ENCODE measurements at regions not wholly inside any gene's neighbourhood (a gene's known extent, or its start where the extent isn't known, plus 50 kb on each side); places are given as distances from the start of the nearest gene placed in this dataset.
"Not testable (repeated sequence)": the region's sequence is repeated elsewhere in the genome, so short reads cannot be mapped to it uniquely, and the experiment has no call there.

DNA sequence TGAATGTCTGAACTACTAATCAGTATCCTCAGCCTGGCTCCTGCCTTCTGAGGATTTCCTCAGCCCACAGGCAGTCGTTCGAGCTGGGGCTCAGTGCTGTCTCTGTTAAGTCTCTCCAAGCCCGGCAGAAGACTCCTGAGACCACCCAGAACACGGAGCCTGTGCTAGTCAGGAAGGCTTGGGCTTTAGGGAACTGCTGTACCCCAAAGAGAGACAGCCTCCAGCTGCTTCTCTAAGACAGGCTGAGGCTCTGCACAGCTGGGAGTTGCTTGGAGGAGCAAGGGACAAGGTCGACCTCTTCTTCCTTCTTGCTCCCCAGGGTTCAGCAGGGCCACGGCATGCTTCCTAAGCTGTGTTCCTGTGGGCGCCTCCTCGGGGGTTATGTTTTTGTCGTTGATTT lies 283.4 kb upstream of the MYT1L start:
- DNase-seq, result no peak

DNA sequence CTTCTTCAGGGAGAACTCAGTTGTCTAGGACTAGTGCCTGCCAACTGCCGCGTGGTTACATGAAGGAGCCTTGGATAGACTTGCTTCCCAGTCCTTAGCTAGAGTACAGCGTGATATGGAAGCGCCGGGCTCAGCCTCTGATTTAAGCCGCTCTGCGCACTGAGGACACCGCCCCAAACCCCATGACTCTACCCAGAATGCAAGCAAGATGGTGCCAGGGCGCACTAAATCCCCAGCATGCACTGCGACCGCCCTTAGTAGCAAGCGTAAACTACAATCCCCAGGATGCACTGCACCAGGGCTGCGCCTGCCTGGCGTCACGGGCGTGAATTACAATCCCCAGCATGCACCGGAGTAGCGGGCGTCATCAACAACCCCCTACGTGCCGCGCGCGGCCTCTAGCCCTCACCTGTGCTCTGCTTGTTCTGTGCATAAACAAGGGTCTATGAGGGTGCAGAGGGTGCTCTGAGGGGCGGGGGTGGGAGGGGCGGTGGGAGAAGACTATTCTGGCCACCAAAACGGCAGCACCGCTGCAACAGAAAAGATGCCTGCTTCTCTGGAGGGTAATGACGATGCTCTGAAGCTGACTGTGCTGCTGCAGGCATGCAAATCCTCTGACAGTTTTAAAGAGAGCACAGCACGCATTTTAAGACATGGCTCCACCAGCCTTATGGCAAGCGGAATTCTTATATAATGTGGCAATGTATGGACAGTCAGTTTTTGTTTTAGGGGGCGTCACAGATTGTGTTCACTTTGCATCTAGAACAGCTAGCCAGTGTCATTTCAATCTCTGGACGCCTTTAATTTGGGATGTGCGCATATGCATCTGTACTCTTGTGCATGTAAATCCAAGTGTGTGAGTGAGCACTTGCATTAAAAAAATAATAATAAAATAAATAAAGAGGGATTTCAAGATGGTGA lies 282.5 kb upstream of the MYT1L start:
- peak; percentile 86 for DNase-seq

GRCh38 chr2:2610751-2611150 lies 279.7 kb upstream of the MYT1L start:
- DNase-seq, result no peak

DNA sequence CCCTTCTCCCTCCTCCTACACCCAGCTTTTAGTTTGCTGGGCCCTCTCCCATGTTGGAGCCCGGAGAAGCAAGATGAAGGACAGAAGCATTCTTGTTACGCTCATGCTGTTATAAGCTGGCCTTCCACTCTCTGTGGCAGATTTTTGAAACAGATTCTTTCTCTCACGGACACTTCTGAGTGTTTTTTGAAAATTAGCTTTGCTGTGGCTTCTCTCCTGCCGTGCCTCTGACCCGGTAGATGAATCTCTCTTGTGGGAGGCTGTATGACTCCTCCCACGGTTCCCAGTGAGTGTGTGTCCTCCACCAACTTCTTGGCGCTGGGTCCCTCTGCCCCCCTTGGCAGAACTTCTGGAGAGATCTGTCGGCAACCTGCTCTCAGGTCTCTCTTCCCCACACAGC lies 269.3 kb upstream of the MYT1L start:
- DNase-seq, result no peak

DNA sequence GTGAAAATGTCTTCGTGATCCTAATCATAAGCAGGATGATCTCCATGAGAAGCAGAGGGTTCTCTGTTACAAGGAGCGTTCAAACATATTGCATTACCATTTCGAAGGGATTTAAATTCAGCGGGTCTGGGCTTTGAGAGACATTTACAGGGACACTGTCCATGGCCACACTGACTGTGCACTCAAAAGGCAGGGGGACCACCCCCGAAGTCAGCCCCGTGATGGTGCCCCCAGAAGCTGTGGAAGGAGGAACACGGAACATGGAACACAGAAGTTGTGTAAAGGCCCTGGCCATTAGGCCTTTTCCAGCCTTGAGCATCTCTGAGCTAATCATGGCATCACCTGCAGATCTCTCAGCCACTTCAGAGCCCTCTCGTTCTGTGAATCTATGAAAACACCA lies 268.4 kb upstream of the MYT1L start:
- no peak for DNase-seq

GRCh38 chr2:2597712-2598111 lies 266.6 kb upstream of the MYT1L start:
- no peak for DNase-seq

- DNase-seq, result no peak
These were observed 260.5 kb upstream of the MYT1L start for GRCh38 chr2:2591542-2591940.

DNA sequence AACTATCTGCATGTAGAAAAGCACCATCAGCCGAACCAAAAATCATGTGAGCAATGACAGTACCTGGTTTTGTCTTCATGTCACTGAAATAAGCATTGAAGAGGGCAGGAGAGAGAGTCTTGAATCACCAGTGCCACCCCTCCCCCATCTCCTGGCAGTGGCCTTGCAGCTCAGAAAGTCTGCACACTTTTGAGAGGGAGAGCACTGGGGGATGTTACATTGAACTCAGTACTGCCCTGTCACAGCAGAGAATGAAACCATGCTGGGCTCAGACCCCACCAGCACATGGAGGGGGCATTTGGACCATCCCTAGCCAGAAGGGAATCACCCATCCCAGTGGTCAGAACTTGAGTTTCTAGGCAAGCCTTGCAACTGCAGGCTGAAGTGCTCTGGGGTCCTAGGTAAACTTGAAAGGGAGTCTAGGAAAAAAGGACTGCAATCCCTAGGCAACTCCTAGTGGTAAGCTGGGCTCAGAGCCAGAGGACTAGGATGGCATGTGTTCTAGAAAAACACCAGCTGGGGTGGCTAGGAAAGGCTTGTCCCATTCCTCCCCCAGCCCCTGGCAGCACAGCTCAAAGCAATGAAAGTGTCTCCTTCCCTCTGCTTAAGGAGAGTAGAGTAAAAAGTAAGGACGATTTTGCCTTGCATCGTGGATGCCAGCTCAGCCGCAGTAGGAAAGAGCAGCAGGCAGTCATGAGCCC lies 259.9 kb upstream of the MYT1L start:
- DNase-seq, result no peak

DNA sequence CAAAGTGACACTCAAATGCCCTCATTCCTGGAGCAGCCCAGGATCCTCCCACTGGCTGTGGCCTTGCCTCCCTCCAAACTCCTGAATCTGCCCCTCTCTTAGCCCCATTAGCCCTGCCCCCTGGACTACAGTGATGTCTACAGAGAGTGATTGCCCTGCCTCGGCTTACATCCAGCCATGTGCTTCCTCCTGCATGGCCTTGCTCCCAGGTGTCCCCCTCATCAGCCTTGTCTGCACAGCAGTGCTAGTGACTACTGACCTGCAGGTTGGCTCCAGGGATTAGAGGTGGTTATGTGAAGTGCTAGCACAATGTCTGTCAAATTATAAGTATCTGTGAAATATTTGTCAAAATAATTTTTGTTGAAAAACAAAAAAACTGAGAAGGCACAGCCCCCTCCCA lies 259.1 kb upstream of the MYT1L start:
- no peak for DNase-seq

GRCh38 chr2:2588777-2589176 lies 257.7 kb upstream of the MYT1L start:
- DNase-seq, result no peak

DNA sequence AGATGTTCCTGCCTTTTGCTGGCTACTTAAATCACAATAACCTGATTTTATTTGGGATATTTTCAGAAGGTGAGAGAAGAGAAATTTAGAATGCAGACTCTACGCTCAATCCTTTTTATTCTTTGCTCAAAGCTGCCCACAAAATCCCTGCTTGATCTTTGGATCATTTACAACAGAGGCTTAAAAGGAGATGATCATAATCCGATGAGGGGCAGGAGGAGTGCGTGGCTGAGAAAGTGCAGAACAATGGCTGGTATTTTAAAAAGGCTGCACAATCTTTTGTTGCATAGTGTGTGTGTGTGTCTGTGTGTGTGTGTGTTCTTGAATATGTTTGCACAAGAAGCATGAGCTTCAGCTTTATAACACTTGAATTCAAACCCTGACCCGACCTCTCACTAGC lies 256.3 kb upstream of the MYT1L start:
- no peak for DNase-seq

GRCh38 chr2:2586931-2587330 lies 255.9 kb upstream of the MYT1L start:
- DNase-seq, result no peak

DNA sequence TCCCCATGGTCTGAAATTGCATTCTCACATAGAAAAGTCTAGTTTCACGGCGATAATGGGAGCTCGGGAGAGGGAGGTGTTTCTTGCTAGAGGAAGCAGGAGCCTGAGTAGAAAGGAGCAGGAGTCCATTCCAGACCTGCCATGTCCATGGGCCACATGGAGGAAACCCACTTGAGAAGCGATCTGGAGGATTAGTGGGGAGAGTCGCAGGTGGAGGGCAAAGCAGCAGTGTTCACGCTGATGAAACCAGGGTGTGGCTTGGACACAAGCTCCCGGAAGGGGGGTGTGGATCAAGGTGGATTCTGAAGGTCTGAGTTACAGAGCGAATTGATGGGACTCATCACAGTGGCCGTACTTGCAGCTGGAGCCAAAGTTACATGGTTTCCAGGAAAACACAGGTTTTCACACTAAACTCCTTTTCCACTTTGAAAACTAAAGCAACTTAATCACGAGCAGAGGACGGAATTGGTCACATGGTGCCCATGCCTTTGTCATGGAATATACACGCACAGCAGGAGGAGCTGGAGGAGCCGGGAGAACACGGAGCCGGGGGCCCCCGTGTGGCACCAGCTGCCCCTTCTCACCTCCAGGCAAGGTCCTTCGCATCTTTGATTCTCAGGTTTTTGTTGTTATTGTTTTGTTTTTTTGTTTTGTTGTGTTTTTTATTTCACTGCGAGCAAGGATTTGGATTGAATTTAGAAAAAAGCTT lies 255.1 kb upstream of the MYT1L start:
- no peak for DNase-seq

GRCh38 chr2:2582998-2583545 lies 252.0 kb upstream of the MYT1L start:
- DNase-seq, result no peak

- no peak for DNase-seq
These were observed 250.5 kb upstream of the MYT1L start for GRCh38 chr2:2581331-2582159.

- DNase-seq, result not testable (repeated sequence)
These were observed 249.8 kb upstream of the MYT1L start for GRCh38 chr2:2580841-2581240.

DNA sequence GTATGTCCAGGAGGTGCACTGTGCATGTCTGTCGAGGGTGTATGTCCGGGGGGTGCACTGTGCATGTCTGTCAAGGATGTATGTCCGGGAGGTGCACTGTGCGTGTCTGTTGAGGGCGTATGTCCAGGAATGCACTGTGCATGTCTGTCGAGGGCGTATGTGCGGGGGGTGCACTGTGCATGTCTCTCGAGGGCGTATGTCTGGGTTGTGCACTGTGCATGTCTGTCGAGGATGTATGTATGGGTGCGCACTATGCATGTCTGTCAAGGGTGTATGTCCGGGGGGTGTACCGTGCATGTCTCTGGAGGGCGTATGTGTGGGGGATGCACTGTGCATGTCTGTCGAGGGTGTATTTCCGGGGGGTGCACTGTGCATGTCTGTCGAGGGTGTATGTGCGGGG lies 249.3 kb upstream of the MYT1L start:
- DNase-seq, result no peak

GRCh38 chr2:2579814-2580213 lies 248.7 kb upstream of the MYT1L start:
- no peak for DNase-seq

DNA sequence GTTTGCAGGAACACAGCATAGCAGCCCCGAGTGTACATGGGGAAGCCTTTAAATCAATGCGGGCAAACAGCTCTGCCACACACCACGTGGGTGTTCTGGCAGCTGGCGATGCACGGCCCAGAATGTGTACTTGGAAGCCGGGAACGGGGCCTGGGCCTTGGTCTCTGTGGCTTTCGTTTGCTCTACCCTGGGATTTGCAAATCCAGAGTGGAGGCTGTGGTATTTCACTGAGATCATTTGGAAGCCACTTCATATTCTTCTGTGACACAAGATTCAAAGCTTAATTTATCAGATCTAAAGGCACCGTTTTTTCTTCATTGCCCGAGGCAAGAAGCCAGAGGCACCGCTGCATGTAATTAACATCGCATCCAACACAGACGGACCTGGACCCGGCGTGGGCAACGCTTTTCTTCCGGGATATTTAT lies 246.3 kb upstream of the MYT1L start:
- no peak for DNase-seq

DNA sequence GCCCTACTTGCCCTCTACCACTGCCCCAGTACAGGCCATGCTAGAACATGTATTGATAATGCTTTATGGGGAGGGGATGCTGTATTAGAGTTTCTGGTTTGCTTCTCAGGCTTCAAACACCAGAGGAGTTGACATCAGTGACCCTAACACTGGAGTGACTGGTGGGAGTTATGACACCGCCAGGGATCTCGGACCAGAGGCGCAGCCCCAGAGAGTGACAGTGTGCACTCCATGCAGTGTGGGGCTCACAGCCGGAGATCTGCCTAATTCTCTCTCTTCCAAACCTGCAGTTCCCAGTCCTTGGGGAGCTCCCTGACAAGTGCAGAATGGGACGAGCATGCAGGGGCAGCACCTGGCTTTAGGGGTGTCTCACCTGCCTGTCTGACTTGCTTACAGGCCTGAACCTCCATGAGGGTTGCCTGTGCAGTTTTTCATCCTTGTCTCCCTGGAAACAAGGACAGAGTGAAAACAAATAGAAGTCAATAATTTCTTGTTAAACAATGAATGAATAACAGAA lies 244.9 kb upstream of the MYT1L start:
- DNase-seq, result no peak

- no peak for DNase-seq
These were observed 244.1 kb upstream of the MYT1L start for GRCh38 chr2:2575181-2575577.
